ENCODE measurements at regions not wholly inside any gene's neighbourhood (a gene's known extent, or its start where the extent isn't known, plus 50 kb on each side); places are given as distances from the start of the nearest gene placed in this dataset.

DNA sequence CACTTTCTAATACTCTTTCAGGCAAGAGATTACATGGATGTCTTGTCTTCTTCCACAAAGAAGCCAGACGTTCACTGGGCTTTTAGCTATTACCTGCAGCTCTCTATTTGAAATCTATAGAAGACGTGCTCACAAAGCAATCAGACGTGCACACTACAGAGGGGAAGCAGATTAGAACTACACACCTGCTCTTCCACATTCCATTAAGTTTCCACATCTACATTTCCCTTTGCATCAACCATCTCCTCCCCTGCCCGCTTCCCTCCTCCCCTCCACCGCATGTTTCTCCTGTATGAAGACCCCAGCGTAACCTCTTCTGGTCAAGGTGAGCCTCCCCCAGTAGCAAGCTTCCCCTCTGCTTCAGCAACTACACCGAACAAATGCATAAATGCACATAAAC lies 119.8 kb downstream of the DHX15 start:
- H3K4me3 ChIP-seq (ENCODE audit: low read depth in 1 of 3, low read length in 3 of 3): no peak overlapping the region
- no peak overlapping the region for H3K27ac ChIP-seq (ENCODE audit: low read depth in 1 of 2, low read length in 2 of 2)
- no peaks in the 10 kb centered on the region for H3K9me3 ChIP-seq (ENCODE audit: control insufficient read depth in 4 of 4, low read length in 3 of 4)
- TF ChIP-seq, protein P1, sequence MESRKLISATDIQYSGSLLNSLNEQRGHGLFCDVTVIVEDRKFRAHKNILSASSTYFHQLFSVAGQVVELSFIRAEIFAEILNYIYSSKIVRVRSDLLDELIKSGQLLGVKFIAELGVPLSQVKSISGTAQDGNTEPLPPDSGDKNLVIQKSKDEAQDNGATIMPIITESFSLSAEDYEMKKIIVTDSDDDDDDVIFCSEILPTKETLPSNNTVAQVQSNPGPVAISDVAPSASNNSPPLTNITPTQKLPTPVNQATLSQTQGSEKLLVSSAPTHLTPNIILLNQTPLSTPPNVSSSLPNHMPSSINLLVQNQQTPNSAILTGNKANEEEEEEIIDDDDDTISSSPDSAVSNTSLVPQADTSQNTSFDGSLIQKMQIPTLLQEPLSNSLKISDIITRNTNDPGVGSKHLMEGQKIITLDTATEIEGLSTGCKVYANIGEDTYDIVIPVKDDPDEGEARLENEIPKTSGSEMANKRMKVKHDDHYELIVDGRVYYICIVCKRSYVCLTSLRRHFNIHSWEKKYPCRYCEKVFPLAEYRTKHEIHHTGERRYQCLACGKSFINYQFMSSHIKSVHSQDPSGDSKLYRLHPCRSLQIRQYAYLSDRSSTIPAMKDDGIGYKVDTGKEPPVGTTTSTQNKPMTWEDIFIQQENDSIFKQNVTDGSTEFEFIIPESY (IDR thresholded peaks at IDR 0.05): no peak
- TF ChIP-seq FOXA1 (IDR thresholded peaks at IDR 0.05) (no peak), SP1 (IDR thresholded peaks at IDR 0.05) (no peak)
- TF ChIP-seq, protein P2, sequence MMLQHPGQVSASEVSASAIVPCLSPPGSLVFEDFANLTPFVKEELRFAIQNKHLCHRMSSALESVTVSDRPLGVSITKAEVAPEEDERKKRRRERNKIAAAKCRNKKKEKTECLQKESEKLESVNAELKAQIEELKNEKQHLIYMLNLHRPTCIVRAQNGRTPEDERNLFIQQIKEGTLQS (IDR thresholded peaks at IDR 0.05): no peak
- TF ChIP-seq, protein P3, sequence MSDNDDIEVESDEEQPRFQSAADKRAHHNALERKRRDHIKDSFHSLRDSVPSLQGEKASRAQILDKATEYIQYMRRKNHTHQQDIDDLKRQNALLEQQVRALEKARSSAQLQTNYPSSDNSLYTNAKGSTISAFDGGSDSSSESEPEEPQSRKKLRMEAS (IDR thresholded peaks at IDR 0.05): no peak
- H3K27me3 ChIP-seq (ENCODE audit: control insufficient read depth in 4 of 4, insufficient read depth in 4 of 4, low read length in 3 of 4): peaks cover 0 to 2% (median 0%) of the 10 kb centered on the region in 4 donors
- DNase-seq (ENCODE audit: low spot score): no peak
- 83% methylated on average over 7 of the region's 7 CpGs for WGBS
- H3K9ac ChIP-seq (ENCODE audit: low read depth in 1 of 2, low read length in 2 of 2): no peak overlapping the region
- no peaks in the 10 kb centered on the region for H3K36me3 ChIP-seq (ENCODE audit: control insufficient read depth in 4 of 4, insufficient read depth in 3 of 4, low read depth in 1 of 4, low read length in 3 of 4)
- no peaks in the 10 kb centered on the region for H3K4me1 ChIP-seq (ENCODE audit: control insufficient read depth in 4 of 4, insufficient read depth in 4 of 4, low read length in 3 of 4)

DNA sequence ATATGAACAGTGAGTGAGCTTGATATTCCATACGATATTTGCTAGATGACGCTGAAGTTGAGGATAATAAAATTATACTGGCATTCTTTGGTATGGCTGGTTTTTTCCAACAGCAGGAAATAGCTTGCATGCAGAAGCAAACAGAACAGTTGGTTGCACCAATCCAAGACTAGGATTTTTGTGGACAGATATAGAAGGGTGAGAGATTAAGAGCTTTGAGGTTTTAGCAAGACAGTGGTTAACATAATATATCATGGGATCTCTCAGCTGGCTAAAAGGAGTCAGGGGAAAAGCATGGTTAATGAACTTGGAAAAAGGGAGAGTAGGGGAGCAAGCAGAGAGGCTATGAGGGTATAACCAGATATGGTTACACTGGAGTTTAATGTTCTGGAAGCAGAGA lies 127.9 kb downstream of the DHX15 start:
- Histone ChIP-seq H3K27me3 (ENCODE audit: control insufficient read depth in 4 of 4, insufficient read depth in 4 of 4, low read length in 3 of 4) (no peaks in the 10 kb centered on the region), H3K36me3 (ENCODE audit: control insufficient read depth in 4 of 4, insufficient read depth in 3 of 4, low read depth in 1 of 4, low read length in 3 of 4) (no peaks in the 10 kb centered on the region), H3K4me3 (ENCODE audit: low read depth in 1 of 3, low read length in 3 of 3) (no peak overlapping the region), H3K9me3 (ENCODE audit: control insufficient read depth in 4 of 4, low read length in 3 of 4) (no peaks in the 10 kb centered on the region), H3K9ac (ENCODE audit: low read depth in 1 of 2, low read length in 2 of 2) (no peak overlapping the region), H3K27ac (ENCODE audit: low read depth in 1 of 2, low read length in 2 of 2) (no peak overlapping the region), H3K4me1 (ENCODE audit: control insufficient read depth in 4 of 4, insufficient read depth in 4 of 4, low read length in 3 of 4) (no peaks in the 10 kb centered on the region)
- TF ChIP-seq, protein P4, sequence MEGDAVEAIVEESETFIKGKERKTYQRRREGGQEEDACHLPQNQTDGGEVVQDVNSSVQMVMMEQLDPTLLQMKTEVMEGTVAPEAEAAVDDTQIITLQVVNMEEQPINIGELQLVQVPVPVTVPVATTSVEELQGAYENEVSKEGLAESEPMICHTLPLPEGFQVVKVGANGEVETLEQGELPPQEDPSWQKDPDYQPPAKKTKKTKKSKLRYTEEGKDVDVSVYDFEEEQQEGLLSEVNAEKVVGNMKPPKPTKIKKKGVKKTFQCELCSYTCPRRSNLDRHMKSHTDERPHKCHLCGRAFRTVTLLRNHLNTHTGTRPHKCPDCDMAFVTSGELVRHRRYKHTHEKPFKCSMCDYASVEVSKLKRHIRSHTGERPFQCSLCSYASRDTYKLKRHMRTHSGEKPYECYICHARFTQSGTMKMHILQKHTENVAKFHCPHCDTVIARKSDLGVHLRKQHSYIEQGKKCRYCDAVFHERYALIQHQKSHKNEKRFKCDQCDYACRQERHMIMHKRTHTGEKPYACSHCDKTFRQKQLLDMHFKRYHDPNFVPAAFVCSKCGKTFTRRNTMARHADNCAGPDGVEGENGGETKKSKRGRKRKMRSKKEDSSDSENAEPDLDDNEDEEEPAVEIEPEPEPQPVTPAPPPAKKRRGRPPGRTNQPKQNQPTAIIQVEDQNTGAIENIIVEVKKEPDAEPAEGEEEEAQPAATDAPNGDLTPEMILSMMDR (IDR thresholded peaks at IDR 0.05; ENCODE audit: low read depth, low read length, missing input control): no peak
- TF ChIP-seq GABPA (IDR thresholded peaks at IDR 0.05 in 1 of 2, conservative IDR thresholded peaks at IDR 0.05 in 1 of 2) (no peak), NR2F2 (IDR thresholded peaks at IDR 0.05) (no peak), JUND (IDR thresholded peaks at IDR 0.05) (no peak)
- DNase-seq (ENCODE audit: low spot score): no peak
- 90% methylated on average over 2 of the region's 2 CpGs for WGBS

DNA sequence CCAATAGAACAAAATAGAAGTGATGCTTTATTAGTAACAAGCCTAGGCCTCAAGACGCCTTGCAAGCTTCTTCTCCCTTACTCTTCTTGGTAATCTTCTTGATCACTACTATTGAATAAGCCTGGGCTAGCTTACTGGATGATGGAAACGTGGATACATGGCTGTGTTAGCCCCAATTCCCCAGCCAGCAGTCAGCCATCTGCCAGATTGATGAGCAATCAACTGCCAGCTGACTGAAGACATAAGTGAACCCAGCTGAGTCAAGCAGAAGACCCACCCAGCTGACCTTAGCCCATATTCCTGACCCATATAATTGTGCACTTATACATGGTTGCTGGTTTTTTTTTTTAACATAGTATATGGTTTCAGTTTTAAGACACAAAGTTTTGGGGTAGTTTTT lies 130.4 kb downstream of the DHX15 start:
- 69% methylated on average over 2 of the region's 2 CpGs for WGBS
- Histone ChIP-seq H3K4me3 (ENCODE audit: low read depth in 1 of 3, low read length in 3 of 3) (no peak overlapping the region), H3K36me3 (ENCODE audit: control insufficient read depth in 4 of 4, insufficient read depth in 3 of 4, low read depth in 1 of 4, low read length in 3 of 4) (no peaks in the 10 kb centered on the region), H3K4me1 (ENCODE audit: control insufficient read depth in 4 of 4, insufficient read depth in 4 of 4, low read length in 3 of 4) (no peaks in the 10 kb centered on the region), H3K27ac (ENCODE audit: low read depth in 1 of 2, low read length in 2 of 2) (no peak overlapping the region), H3K9ac (ENCODE audit: low read depth in 1 of 2, low read length in 2 of 2) (no peak overlapping the region), H3K9me3 (ENCODE audit: control insufficient read depth in 4 of 4, low read length in 3 of 4) (no peaks in the 10 kb centered on the region), H3K27me3 (ENCODE audit: control insufficient read depth in 4 of 4, insufficient read depth in 4 of 4, low read length in 3 of 4) (no peaks in the 10 kb centered on the region)
- TF ChIP-seq YY1 (IDR thresholded peaks at IDR 0.05): no peak
- TF ChIP-seq GABPA (IDR thresholded peaks at IDR 0.05 in 1 of 2, conservative IDR thresholded peaks at IDR 0.05 in 1 of 2): no peak
- TF ChIP-seq, protein P4 (IDR thresholded peaks at IDR 0.05; ENCODE audit: low read depth, low read length, missing input control): no peak
- TF ChIP-seq, protein P2 (IDR thresholded peaks at IDR 0.05): no peak
- no peak for TF ChIP-seq EGR1 (IDR thresholded peaks at IDR 0.05; ENCODE audit: low read depth in 2 of 2)
- TF ChIP-seq SP1 (IDR thresholded peaks at IDR 0.05): no peak
- TF ChIP-seq HNF4A (conservative IDR thresholded peaks at IDR 0.05): no peak
- no peak for TF ChIP-seq RAD21 (IDR thresholded peaks at IDR 0.05)
- TF ChIP-seq TAF1 (conservative IDR thresholded peaks at IDR 0.05): no peak
- TF ChIP-seq, protein P3 (IDR thresholded peaks at IDR 0.05): no peak
- no peak for TF ChIP-seq RXRA (IDR thresholded peaks at IDR 0.05)
- no peak for TF ChIP-seq JUND (IDR thresholded peaks at IDR 0.05)
- TF ChIP-seq, protein P1 (IDR thresholded peaks at IDR 0.05): no peak
- TF ChIP-seq FOXA1 (IDR thresholded peaks at IDR 0.05): no peak
- DNase-seq (ENCODE audit: low spot score): no peak
